ENCODE measurements at regions not wholly inside any gene's neighbourhood (a gene's known extent, or its start where the extent isn't known, plus 50 kb on each side); places are given as distances from the start of the nearest gene placed in this dataset.

DNA sequence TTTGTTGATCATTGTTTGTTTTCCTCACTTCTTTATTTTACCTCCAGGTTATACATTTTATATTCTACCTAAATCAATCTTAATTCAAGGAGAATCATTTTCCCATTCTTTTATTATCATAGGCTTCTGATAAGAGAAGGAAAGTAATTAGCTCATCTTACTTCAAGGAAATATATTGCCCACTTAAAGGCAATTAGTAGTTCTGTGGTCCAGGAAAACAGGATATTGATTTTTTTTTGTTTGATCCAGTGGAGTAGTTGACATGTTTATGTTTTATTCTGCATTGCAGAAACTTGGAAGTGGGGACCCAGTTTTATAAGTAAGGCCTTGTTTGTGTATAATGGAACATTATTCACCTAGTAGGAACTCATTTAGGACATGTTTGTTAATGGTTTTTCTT, 390.6 kb downstream of the NDFIP2 start:
- TF ChIP-seq, protein P1, sequence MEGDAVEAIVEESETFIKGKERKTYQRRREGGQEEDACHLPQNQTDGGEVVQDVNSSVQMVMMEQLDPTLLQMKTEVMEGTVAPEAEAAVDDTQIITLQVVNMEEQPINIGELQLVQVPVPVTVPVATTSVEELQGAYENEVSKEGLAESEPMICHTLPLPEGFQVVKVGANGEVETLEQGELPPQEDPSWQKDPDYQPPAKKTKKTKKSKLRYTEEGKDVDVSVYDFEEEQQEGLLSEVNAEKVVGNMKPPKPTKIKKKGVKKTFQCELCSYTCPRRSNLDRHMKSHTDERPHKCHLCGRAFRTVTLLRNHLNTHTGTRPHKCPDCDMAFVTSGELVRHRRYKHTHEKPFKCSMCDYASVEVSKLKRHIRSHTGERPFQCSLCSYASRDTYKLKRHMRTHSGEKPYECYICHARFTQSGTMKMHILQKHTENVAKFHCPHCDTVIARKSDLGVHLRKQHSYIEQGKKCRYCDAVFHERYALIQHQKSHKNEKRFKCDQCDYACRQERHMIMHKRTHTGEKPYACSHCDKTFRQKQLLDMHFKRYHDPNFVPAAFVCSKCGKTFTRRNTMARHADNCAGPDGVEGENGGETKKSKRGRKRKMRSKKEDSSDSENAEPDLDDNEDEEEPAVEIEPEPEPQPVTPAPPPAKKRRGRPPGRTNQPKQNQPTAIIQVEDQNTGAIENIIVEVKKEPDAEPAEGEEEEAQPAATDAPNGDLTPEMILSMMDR (IDR thresholded peaks at IDR 0.05; ENCODE audit: low read depth, low read length) = no peak
- H3K27me3 ChIP-seq (ENCODE audit: insufficient read depth, low read depth, severe bottlenecking) = no peaks in the 10 kb centered on the region
- H3K4me3 ChIP-seq (ENCODE audit: low read depth, low read length) = no peak overlapping the region
- DNase-seq = no peak
- H3K36me3 ChIP-seq = no peaks in the 10 kb centered on the region
- no peaks in the 10 kb centered on the region for H3K9me3 ChIP-seq (ENCODE audit: severe bottlenecking)
- no peak overlapping the region for H3K27ac ChIP-seq

DNA sequence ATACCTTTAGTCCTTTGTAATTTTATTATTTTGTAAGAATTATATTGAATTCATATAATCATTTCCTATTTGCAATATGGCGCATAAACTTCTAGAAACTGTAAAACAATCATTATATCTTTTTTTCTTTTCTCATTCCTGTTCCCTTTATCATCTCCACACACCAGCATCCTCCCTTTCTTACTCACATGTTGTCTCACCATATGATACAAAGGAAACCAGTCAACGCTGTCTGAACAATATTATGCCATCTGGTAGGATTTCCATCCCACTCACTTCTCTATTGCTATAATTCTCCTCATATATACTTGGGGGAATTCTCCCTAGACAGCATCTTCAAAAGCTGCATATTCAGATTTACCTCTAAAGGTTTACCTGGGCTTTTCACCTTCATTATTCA, 389.8 kb downstream of the NDFIP2 start:
- TF ChIP-seq, protein P1 (IDR thresholded peaks at IDR 0.05; ENCODE audit: low read depth, low read length) = no peak
- H3K4me3 ChIP-seq (ENCODE audit: low read depth, low read length) = no peak overlapping the region
- no peak for DNase-seq
- no peaks in the 10 kb centered on the region for H3K36me3 ChIP-seq
- no peaks in the 10 kb centered on the region for H3K9me3 ChIP-seq (ENCODE audit: severe bottlenecking)
- H3K27me3 ChIP-seq (ENCODE audit: insufficient read depth, low read depth, severe bottlenecking) = no peaks in the 10 kb centered on the region
- no peak overlapping the region for H3K27ac ChIP-seq

DNA sequence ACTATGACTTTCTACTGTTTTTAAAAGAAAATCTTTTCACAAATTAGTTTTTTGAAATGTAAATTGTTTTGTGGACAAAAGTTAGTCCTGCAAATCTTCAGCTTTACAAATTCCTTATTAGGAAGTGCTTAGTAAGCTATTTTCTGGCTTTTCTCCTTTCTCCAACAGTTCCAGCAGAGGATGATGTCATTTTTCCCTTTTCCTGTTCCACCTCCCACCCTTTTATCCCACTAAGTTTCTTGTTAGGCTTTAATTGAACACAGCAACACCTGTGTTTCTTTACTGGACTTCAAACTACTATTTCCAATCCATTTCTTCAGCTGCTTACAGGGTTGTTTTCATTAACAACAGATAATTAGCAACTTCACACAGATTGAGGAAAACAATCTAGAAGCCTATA, 389.2 kb downstream of the NDFIP2 start:
- Histone ChIP-seq H3K27me3 (ENCODE audit: insufficient read depth, low read depth, severe bottlenecking) (no peaks in the 10 kb centered on the region), H3K36me3 (no peaks in the 10 kb centered on the region), H3K27ac (no peak overlapping the region), H3K9me3 (ENCODE audit: severe bottlenecking) (no peaks in the 10 kb centered on the region), H3K4me3 (ENCODE audit: low read depth, low read length) (no peak overlapping the region)
- no peak for DNase-seq
- TF ChIP-seq, protein P1 (IDR thresholded peaks at IDR 0.05; ENCODE audit: low read depth, low read length) = no peak

DNA sequence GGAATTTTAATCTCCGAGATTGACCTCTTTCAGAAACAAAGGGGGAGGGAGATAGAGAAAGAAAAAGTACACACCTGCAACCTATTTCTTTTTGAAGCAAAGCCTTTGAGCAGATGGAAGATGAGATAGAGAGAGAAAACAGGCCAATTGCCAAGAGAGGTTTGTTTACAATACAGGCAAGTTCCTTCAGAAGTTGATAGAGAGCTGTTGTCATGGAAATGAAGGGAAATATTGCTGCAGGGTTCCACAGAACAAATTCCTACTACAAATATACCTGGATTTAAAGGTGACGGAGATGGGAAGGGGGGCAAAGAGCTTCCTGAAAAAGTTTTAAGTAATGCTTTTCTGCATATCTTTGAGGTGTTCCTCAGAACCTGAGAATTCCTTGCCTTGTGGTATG, 388.4 kb downstream of the NDFIP2 start:
- Histone ChIP-seq H3K4me3 (ENCODE audit: low read depth, low read length) (no peak overlapping the region), H3K36me3 (no peaks in the 10 kb centered on the region), H3K27me3 (ENCODE audit: insufficient read depth, low read depth, severe bottlenecking) (no peaks in the 10 kb centered on the region), H3K9me3 (ENCODE audit: severe bottlenecking) (no peaks in the 10 kb centered on the region), H3K27ac (no peak overlapping the region)
- TF ChIP-seq, protein P1 (IDR thresholded peaks at IDR 0.05; ENCODE audit: low read depth, low read length) = no peak
- DNase-seq = no peak

DNA sequence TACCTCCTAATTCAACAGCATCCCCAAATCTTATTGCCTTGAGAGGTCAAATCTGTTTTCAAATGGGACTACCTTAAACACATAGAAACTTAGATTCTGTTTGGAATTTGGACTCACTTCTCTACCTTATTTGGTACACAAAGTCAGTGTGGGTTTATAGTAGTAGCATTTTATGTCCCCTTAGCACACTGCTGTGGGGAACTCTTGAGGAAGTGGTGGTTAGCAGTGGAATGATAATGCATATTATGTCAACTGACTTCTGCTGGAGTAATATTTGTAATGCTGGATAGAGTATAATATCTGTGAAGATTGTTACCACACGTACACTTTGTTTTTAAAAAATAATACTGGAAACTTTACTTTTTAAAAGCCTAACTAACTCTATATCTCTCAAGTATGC, 386.3 kb downstream of the NDFIP2 start:
- Histone ChIP-seq H3K27me3 (ENCODE audit: insufficient read depth, low read depth, severe bottlenecking) (no peaks in the 10 kb centered on the region), H3K4me3 (ENCODE audit: low read depth, low read length) (no peak overlapping the region), H3K27ac (no peak overlapping the region), H3K9me3 (ENCODE audit: severe bottlenecking) (no peaks in the 10 kb centered on the region), H3K36me3 (no peaks in the 10 kb centered on the region)
- no peak for DNase-seq
- TF ChIP-seq, protein P1 (IDR thresholded peaks at IDR 0.05; ENCODE audit: low read depth, low read length) = no peak

DNA sequence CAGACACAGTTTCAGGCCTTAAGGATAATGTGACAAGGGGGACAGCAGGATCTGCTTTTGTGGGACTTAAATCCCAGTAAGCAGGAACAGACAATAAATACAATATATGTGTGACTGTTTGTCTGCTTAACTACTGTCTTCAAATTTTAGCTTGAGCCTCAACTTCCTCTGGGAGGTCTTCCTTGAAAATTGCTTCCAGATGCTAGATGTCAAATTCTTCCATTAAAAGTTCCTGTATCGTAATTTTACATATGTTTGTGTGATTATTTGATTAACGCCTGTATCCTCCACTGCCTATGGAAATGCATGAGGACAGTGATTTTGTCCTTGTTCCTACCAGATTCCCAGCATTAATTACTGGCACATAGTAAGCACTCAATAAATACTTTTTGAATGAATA, 385.5 kb downstream of the NDFIP2 start:
- DNase-seq = no peak
- Histone ChIP-seq H3K4me3 (ENCODE audit: low read depth, low read length) (no peak overlapping the region), H3K27me3 (ENCODE audit: insufficient read depth, low read depth, severe bottlenecking) (no peaks in the 10 kb centered on the region), H3K9me3 (ENCODE audit: severe bottlenecking) (no peaks in the 10 kb centered on the region), H3K27ac (no peak overlapping the region), H3K36me3 (no peaks in the 10 kb centered on the region)
- TF ChIP-seq, protein P1 (IDR thresholded peaks at IDR 0.05; ENCODE audit: low read depth, low read length) = no peak
